Limb (tissue), 2 donors: ENCODE measurements at regions not wholly inside any gene's neighbourhood (a gene's known extent, or its start where the extent isn't known, plus 50 kb on each side); places are given as distances from the start of the nearest gene placed in this dataset.
A peak's percentile ranks its signal among the peaks of the same experiment; 100 is the strongest.

Source experiments
- DNase-seq, 2 donors: peaks; one replicate each; pipeline ENCODE4 v3.0.0-alpha.2; 2016; ENCODE audit errors: extremely low spot score in 2 of 2

DNA sequence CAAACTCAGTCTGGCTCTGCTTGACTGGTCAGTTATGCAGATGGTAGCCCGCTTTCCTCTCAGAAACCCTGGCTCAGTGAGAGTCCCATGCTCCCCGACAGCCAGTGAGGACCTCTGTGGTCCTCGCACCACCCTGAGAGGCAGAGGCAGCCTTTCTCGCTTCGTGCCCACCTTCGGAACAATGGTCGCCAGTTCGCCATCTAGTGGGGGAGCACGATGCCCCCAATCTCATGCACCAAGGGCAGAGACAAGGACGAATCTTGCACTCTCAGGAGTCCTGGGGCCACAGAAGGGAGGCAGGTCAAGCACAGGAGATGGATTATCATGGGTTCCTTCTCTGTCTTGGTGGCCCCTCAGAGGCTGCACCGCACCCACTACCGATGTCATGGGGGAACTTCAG lies 75.2 kb downstream of the RHCG start:
- DNase-seq, result no peak

DNA sequence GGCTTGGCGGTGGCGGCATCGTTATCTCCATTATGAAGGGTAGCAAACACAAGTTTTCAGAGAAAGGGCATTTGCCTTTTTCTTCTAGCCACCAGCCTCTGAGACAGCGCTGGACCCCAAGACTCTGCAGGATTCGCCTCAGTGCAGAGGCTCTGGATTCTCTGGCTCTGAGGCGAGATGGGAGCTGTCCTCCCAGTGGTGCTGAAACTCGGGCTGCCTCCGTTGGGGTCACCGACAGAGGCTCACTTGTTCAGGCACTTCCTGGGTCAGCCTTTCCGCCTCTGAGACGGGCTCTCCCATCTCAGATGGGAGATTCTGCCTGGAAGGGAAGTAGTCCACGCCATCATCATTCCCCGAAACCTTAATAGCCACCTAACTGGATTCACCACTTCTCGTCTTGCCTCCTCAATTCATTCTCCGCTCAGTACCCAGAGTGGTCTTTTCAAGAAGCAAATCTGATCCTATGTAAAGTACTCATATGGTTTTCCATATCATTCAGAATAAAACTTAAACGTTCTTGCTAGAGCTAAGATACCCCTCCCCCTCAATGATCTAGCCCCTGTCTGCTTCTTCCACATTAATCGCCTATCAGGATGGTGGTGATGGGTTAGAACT lies 76.9 kb downstream of the RHCG start:
- peak; percentile 23 to 85 for DNase-seq

DNA sequence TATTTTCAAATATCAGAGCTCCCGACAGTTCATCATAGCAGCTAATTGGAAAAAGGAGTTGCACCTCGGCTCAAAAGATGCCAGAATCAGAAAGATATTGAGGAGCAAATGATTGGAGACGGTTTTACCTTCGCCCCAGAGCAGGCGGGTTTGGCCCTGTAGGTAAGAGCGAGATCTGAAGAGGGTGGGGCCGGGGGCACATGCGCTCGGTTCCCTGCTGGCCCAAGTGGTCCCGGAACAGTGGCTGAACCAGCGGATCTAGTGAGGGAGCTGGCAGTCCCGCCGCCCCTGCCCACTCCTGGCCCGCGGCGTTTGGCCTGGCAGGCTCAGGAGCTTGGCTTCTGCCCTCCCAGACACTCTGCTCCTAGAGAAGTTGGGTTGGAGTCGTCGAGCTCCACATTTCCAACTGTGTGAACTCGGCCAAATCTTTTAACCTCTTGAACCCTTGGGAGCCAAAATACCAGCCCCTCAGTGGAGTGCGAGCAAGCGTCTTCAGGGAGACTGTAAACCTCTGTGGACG lies 79.1 kb downstream of the RHCG start:
- DNase-seq, result no peak

DNA sequence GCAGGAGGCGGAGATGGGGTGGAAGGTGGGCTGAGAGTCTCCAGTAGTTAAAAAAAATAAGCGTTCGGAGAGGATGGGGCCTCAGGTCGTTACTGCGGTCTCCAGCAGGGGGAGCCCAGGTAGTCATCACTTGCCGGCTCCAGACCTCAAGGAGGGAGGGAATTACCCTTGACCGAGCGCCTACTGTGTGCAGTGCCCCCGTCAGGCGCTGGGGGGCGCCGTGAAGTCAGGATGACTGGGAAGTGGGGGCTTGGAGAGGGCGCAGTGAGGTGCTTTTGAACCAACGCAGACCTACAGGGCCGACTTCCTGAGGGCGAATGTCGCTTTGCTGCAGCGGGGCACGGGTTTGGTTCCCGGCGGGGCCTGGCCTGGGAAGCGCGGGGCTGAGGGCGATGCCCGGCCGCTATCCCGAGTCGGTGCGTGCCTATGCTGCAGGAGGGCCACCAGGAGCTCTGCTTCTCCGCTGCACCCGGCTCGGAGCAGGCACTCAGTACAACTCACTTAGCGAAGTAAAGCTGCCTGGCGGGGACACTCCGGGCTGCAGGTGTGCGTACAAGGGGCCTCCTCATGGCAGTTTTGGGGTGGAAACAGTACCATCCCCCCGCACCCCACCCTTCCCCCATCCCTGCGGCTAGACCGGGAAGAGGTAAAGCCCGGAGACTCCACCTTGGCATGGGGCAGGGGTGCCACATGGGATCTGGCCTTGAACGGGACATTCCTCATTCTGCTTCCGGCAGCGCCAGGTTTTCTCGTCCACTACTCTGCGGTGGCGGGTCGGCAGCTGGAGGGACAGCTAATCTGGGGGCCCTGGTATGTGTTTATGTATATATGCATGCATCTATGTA lies 79.8 kb downstream of the RHCG start:
- DNase-seq, result peak in 1 of 2 donors; percentile 84

DNA sequence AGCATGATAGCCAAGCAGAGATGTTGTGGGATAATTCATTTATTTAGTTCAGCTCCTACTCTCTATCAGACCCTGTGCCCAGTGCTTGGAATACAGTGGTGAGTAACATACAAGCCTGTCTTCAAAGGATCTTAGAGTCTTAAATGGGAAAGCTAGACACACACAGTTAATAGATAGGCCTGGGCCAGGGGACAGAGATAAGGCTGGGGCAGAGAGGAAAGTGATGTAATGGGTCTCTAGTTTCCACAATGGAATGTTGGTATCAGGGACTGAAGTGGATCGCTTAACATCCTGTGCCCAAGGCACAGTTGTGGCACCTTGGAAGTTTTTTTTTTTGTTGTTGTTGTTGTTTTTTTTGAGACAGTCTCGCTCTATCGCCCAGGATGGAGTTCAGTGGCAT lies 79.9 kb upstream of the POLG start:
- no peak for DNase-seq

DNA sequence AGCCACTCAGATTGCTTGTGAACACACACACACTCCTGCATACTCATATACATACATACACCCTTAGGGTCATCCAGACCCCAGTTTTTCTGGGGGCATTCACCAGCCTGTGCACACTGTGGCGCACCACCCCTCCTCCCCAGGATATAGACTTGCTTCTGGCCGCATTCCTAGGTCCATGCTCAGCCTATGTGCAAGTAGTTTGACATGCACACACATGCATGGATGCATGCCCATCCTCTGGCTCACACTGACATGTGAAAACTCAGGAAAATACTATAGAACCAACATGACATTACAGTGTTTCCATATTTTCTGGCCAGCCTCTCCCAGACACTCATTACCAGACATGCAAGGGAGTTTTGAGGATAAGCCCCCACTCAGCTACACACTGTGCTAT lies 79.3 kb upstream of the POLG start:
- DNase-seq, result no peak

DNA sequence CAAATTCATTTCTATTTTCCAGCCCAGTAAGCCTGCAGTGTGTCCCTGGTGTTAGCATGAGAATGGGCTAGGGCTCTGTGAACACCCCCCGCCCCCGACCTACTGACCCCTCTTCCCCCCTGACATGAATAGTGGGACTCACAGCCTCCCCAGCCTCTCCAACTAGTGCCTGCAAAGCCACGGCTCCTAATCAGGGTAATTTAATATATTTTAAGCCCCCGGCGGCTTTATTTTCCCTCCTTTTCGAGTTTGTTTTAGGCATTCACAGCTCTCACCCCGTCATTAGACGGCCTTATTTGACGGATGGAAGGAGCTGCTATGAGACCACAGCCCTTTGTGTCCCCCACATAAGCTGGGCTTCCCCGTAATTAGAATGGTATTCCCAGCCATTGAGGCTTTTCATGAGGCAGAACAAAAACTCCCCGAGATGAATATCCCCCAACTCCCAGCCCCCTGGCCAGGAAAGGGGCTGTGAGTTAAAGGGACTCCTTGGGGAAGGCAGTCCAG lies 78.3 kb upstream of the POLG start:
- no peak for DNase-seq

DNA sequence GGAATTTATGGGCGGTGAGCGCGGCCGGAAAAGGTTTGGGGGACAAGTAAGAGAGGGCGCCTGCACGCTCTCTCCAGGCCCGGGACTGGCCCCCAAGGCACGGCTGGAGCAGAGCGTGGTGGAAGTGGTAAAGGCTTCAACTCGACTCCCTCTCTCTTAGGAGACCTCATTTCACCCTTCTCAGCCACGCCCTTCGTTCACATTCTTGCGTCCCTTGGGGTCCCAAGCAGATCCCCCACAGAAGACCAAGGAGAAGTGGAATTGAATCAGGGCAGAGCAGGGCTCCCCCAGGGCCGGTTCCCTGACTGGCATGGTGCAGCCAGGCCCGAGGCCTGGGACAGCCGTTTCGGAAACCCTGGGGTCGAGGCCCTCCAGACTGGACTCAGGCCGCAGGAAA lies 75.4 kb upstream of the POLG start:
- no peak for DNase-seq

DNA sequence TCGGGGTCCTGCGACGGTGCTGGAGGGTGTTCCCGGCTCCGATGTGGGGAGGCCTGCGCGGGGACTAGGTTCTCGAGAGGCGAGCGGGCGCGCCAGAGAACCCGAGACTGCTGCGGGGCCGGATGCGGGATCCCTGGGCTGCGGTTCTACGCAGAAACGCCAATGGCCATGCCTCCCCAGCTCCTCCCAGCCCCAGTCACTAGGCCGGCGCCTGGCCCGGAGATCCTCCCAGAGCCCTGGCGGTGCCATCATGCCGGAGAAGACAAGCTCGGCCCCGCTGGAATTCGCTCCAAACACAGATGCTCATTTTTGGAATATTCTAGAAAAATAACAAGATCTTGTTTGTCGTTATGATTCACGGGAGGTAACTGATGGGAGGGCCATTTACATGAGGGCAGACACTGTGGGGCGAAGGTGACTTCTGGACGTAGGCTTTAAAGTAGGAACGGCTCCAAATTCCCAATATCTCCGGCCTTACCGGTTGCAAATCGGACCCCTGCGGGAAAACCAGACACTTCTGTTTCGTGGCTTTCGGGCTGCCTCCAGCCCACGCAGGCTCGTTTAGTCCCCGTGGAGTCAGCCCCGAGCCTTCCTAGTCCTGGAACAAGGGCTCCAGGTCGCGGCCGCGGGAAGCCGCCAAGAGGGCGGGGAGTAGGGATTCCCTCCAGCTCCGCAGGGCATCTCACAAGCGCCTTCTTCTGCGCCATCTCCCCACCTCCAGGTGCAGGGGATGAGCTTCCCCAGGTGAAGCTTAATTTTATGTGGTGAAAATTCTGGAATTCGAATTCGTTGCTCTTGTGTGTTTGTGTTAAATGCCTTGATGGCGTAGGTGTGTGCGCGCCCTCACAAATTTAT lies 74.8 kb upstream of the POLG start:
- DNase-seq, result no peak

DNA sequence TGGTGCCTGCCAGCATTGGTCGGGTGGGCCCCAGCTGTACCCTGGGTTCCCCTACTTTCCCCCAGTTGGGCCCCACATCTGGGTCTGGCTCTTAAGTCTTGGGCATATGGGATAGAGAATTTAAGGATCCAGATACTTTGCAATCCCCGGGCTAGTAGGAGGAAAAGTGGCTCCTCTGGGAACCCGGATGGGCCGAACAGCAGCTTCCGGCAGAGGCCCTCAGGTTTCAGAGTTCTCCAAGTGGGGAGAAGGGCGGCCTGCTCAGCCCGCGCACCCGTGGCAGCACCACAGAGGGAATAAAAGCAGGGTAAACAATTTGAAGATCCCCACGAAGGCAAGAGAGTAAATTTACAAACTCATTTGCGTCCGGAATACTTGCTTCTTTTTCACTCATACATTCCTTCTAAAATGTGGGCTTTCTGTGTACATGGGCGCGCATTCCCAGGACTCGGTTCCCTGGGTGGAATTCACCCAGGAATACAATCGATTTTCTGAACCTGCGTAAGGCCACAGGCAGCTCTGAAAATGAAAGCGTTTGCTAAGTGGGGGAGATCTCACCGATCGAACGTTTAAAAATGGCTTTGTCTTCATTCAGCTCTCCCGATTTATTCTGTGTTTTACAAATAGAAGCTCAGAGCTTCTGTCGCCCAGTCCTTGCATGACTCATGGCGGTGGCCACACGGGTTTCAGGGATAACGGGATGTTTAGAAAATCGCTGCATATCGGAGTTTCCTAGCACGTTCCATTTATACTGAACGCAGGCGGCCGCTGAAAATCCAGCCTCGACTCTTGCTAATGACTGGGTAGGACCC lies 74.0 kb upstream of the POLG start:
- no peak for DNase-seq

DNA sequence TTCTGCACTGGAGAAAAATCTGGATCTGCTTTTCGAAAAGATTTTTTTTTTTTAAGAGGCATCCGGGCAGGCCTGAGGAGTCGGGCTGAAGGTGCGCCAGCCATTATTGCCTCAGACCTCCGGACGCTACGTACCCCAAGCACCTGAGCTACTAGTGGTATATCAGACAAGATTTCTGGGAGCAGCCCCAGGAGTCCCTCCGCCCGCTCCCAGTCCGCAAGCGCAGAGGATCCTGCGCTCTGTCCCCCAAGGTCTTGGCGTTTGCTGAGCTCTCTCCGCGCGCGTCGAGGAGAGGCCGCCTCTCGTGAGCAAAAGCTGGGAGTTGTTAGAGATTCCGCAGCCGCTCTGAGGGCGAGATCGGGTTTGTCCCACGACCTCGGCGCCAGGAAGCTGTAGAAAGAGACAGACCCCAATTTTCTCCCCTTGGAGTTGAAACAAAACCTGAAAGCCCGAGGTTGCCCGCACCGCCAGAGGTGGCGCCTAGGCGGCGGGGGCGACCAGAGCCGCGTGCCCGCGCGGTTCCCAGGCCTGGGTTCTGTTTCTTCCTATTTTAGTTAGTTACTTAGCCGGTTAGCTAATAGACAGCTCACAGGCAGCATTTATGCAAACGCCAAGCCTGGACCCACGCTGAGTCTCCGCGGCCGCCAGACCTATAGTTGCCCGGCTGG lies 72.5 kb upstream of the POLG start:
- no peak for DNase-seq

DNA sequence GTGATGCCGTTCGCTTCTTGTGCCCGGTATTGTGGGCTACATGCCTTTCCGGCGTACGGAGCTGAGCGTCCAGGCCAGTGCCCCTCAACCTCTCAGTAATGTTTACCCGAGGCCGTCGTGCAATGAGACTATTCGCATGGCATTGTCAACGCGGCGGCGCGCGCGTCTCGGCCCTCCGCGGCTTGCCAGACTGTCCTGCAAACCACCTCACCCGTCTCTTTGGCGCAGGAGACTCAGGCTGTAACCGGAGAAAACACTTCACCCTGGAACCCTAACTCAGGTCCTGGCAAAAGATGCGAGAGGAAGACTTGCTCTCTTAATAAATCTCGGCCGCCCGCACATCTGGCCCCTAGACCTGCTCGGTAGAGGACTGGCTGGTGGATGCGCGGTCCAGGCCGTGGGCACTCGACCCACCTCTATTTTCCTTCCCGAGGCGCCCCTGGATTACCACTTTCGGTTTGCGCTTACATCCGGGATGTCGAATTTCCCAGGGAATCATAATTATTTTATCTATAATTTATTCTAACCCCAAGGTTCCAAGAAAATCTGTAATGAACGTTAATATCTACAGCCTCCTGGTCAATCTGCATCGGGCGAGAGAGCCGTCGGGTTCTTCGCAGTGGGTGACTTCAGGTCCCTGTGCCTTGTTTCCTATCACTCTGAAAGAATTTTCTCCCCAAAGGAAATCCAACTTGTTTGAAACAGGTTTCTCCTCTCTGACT lies 71.8 kb upstream of the POLG start:
- DNase-seq, result no peak

DNA sequence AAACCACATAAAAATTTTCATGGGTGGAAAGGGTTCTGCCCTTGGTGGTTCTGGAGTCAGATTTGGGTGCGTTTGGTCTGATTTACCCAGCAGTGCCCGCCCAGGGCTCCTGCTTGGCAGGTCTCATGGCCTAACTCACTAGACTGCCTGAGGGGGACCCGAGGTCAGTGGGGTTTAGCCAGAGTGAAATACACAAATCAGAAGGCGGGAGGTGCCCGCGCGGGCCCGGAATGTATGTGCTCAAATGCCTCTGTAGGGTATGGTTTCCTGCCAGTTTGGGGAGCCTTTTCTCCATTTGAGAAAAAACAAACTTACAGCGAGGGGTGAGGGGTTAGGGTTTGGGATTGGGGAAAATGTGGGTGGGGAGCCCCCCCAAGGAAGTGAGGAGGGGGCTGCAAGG lies 70.9 kb upstream of the POLG start:
- DNase-seq, result no peak

DNA sequence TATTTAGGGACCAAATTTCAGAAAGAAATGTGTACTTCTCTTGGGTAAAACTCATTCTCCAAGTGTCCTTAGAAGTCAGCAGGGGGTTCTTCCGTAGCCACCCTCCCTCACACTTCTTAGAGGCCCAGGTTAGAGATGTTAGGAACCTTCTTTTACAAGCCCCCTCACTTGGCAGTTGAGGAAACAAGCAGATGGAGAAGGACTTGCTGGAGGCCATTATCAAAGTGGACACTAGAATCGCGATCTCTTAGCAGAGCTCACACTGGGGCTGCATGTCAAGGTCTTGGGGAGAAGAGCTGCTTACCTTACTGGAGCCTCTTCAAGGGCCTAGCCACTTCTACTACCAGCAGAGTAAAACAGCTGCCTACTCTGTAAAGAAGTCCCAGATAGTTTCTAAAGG lies 69.4 kb upstream of the POLG start:
- no peak for DNase-seq

DNA sequence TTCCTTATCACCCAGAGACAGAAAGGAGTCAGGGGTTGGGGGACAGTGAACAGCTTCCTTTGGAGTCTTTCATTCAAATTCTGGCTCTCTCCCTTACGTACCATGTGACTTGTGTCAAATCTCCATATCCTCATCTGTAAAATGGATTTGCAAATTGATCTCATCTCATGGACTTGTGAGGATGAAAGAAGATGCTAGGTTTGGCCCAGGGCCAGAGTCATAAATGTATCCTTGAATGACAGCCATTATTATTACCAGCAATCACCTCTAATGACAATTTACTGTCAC lies 67.8 kb upstream of the POLG start:
- DNase-seq, result no peak

DNA sequence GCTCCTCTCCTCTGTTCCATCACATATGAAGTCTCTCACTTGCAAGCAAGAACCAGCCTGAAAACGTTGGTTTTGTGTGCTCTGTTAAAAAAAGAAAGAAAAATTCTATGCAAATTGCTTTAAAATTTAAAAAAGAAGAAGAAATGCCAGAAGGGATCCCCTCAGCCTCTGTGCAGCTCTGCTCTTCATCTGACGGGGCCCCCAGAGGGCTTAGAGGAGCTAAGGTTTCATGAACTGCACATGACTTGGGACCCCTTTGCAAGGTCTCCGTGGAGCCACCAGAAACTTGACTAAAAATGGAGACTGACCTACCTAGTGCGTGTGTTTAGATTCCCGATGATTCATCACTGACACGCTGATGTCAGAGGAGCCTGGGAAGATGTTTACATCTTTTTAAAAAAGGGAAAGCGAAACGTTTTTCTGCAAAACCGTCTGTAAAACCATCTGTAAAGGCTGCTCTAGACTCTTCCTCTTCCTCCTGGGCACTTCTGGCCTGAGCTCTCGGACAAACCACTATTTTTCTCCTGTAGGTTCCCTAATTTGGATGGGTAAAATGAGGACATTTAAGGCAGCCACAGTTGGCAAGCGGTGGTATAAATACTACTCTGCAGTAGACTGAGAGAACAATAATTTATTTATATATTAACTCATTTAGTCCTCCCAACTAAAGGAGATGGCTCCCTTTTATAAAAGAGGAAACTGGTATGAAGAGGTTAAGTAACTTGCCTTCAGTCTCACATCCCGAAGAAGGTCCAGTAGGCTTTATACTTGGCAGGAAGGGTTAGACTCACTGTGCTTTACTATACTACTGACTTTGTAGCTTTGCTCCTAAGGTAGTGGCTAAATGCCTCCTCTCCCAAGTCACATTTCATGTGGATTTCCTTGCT lies 67.2 kb upstream of the POLG start:
- DNase-seq, result no peak

DNA sequence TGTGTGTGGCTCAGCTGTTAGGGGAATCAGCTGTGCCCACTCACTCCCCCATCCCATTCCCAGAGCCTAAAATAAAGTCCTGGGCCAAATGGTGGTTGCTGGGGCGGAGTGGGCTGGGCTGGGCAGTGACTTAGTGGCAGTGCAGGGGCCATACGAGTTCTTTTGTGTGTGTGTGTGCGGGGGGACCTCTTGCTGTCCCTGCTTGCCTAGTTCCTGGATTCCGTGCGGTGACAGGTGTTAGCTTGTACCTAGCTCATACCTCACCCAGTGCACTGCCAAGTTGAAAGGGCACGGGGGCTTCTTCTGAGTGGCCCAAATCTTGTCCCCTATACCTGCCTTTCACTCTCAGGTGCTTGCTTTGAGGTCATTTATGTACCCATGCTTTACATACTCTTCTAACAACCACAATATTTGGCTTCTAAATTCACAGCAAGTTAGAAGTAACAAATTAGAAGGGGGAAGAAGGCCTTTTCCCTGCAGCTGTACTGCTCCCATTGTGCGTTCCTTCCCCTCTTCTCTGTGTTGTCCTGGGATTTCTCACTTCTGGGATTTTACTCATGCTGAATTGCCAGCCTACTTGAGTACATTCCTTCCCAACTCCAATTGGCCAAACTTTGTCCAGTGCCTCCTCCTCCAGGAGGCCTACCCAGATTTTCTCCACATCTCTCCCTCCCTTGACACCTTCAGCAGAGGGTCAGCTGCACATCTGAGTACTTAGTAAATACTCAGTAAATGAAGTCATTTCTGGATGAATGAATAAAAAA lies 66.3 kb upstream of the POLG start:
- no peak for DNase-seq

DNA sequence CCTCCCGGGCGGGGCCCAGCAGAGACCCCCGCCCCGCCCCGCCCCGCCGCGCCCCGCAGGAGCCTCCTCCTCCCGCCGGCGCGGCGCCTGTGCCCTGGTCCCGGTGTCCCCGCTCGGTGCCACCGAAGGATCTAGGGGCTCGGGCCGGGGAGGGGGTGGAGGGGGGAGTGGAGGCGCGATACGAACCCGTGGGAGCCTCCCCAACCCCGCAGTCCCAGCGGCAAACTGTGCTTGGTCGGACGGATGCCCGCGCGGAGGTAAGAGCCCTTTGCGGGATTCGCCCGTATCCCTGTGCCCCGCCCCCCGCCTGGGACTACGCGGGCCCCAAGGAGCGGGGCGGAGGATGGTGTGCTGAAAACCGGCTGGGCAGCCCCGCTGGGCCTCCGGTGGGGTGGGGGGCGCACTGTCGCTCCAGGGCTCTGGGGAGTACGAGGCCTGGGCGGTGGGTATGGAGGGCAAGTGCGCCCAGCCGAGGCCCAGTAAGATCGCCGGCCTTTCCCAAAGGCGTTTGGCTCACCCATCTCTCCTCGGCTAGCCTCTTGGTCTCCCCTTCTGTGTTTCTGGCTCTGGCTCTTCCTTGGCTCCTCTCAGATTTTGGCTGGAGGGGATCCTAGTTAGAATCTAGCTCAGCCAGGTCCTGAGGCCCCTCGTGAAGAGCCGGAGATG lies 65.6 kb upstream of the POLG start:
- DNase-seq, result no peak
